Astrocyte of the spinal cord (primary cell): ENCODE measurements at regions not wholly inside any gene's neighbourhood (a gene's known extent, or its start where the extent isn't known, plus 50 kb on each side); places are given as distances from the start of the nearest gene placed in this dataset.

Experiments used
- DNase-seq: peaks from one replicate; pipeline ENCODE4 v3.0.0; 2011; ENCODE audit warnings: low read depth, low spot score
- H3K4me3 ChIP-seq: 2 replicates; pipeline ENCODE4 v1.5.1; 2011; ENCODE audit warnings: low read depth, mild to moderate bottlenecking, low read length, moderate library complexity
- in situ Hi-C: cut with HindIII; loops from 2 replicates; pipeline ENCODE4 v1.10.0; 2017; ENCODE audit warnings: low sequenced_read_pairs
- TF ChIP-seq, protein P1 (sequence below): IDR thresholded peaks from 2 replicates; pipeline ENCODE4 v1.5.1; 2012; ENCODE audit warnings: low read depth, mild to moderate bottlenecking, low read length, inconsistent platforms

DNA sequence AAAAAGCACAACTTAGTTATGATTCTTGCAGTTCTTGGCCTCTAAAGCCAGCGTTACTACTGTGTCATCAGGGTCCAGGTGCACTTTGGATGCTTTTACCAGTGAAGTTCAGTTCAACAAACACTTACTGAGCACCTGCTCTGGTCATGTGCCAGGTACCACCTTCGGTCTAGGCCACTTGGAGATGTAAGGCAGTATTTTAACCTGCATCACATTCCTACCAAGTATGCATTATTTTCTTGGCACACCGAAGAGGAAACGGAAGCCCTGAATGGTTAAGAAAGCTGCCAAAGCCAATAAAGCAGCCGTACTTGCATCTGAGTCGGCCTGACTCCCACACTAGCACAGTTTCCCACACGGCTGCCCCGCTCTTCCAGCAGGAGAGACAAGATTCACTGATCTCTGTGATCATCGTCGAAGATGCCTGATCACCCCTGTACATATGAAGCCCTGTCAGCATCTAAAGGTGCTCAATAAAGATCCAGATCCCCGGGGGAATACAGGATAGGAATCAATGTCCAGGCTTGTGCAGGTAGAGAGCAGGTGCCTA, 427.1 kb downstream of the EIPR1 start:
- TF ChIP-seq, protein P1, sequence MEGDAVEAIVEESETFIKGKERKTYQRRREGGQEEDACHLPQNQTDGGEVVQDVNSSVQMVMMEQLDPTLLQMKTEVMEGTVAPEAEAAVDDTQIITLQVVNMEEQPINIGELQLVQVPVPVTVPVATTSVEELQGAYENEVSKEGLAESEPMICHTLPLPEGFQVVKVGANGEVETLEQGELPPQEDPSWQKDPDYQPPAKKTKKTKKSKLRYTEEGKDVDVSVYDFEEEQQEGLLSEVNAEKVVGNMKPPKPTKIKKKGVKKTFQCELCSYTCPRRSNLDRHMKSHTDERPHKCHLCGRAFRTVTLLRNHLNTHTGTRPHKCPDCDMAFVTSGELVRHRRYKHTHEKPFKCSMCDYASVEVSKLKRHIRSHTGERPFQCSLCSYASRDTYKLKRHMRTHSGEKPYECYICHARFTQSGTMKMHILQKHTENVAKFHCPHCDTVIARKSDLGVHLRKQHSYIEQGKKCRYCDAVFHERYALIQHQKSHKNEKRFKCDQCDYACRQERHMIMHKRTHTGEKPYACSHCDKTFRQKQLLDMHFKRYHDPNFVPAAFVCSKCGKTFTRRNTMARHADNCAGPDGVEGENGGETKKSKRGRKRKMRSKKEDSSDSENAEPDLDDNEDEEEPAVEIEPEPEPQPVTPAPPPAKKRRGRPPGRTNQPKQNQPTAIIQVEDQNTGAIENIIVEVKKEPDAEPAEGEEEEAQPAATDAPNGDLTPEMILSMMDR: no peak
- DNase-seq: no peak
- in situ Hi-C loops: no loop called here

DNA sequence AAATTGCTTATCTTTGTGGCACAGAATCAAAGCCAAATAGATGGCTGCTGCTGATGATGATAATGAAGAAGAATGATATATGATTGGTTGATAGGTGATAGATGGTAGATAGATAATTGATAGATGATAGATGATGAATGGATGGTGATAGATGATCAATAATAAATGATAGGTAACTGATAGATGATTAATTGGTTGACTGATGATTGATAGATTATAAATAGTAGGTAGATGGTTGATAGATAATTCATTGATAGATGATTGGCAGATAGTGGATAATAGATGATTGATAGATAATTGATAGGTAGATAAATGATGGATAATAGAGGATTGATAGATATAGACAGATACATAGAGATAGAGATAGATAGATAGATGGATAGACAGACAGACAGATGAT, 430.2 kb downstream of the EIPR1 start:
- in situ Hi-C loops: no loop called here
- H3K4me3 ChIP-seq: no peak overlapping the region
- no peak for DNase-seq
- TF ChIP-seq, protein P1: no peak

More for the DNA sequence above, 427.1 kb downstream of the EIPR1 start:
- H3K4me3 ChIP-seq: no peak overlapping the region

DNA sequence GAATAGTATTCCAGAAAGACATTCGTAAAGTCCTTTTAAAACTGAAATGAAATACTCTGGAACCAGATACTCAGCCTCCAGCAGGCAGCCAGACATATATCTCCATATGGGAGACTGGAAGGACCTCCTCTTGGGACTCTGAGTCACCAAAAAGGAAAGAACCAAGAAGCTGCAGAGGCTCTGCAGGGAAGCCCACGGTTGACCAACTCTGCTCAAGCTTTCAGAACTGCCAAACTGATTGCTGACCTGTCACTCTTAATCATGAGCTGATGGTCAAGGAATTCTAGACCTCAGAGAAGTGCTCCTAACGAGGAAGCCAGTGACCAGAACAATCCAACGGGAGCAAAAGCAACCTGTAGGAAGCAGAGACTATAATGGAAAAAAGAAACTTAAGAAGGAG, 434.7 kb downstream of the EIPR1 start:
- TF ChIP-seq, protein P1: no peak
- DNase-seq: no peak
- H3K4me3 ChIP-seq: no peak overlapping the region
- in situ Hi-C loops: no loop called here

DNA sequence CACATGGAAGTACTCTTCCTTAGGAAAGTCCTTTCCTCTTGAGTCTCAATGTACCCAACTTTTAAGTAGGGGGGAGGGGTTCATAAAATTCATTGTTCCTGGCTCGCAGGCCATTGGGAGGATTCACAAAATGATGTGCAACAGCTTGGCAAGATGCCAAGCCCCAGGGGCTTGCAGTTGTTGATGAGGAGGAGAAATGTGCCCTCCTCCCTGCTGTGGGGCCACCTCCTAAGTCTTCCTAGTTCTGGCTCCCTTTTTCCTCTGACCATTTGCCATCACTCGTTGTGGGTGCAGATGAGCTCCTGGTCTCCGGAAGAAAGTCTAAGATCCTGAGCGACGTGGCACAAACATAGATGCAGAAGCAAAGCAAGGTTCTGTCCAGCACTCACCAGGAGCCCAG, 435.4 kb downstream of the EIPR1 start:
- DNase-seq: no peak
- no peak overlapping the region for H3K4me3 ChIP-seq
- in situ Hi-C loops: no loop called here
- TF ChIP-seq, protein P1: no peak

DNA sequence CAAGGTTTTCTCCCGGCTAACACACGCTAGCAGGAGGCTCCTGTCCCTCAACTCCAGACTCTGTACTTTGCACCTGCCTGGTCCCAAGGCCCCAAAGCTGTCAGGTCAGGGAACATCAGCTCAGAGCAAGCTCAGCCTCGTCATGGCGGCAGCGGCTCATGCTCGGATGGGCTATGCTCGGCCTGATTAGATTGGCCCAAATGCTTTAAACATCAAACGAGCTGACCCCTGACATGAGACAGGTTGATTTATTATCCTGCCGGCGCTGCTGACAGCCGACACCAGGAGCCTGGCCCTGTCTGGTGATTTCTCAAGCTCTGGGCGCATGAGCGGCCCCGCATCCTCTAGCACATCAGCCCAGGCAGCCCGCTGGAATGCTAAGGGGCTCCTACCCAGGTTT, 436.4 kb downstream of the EIPR1 start:
- DNase-seq: no peak
- in situ Hi-C loops: no loop called here
- TF ChIP-seq, protein P1: no peak
- H3K4me3 ChIP-seq: no peak overlapping the region

DNA sequence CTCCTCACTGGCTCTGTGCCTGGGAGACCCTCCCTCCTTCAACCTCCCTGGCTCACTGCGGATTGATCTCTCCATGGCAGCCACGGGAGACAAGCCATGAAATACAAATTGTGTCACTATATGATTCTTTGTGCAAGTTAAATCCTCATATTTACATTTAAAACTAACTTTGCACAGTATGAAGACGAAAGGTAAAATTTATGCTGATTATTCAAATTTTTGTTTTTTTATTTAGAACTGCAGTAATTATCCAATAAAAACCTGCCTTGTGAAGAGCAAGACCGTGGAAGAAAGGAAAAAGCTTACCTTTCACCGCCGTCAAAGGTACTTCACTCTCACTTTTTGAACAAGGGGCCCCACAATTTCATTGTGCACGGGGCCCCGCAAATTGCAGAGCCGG, 436.9 kb downstream of the EIPR1 start:
- no peak overlapping the region for H3K4me3 ChIP-seq
- DNase-seq: no peak
- in situ Hi-C loops: no loop called here
- TF ChIP-seq, protein P1: no peak

DNA sequence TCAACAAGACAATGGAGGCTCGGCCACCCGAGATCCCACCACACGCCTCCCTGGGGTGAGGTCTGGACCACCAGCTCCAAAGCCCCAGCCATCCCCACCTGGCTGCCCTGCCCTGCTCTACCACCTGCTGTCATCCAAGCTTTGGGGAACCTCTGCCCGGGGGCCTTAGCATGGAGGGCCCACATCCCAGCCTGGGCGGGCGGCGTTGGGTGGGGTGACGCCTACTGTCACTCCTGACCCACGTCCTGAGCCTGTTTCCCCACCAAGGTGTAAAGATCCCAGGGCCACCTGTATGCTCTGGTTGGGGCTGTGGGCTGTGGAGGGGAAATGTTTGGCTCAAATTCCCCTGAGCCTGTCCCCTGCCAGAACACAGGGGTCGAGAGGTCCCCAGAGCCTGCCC, 437.6 kb downstream of the EIPR1 start:
- DNase-seq: no peak
- TF ChIP-seq, protein P1: no peak
- in situ Hi-C loops: no loop called here
- H3K4me3 ChIP-seq: no peak overlapping the region
